Mesenchymal stem cell (in vitro differentiated cells and primary cell): ENCODE measurements at regions not wholly inside any gene's neighbourhood (a gene's known extent, or its start where the extent isn't known, plus 50 kb on each side); places are given as distances from the start of the nearest gene placed in this dataset.

Experiments
- DNase-seq: peaks from one replicate; pipeline ENCODE4 v3.0.0-alpha.2; 2013
- H2AFZ ChIP-seq: one replicate; pipeline ENCODE4 v1.6.1; 2013; ENCODE audit warnings: low read depth, mild to moderate bottlenecking, control low read depth, inconsistent platforms, low read length, moderate library complexity
- H2AK5ac ChIP-seq: 2 replicates; pipeline ENCODE4 v1.6.1; 2013; ENCODE audit warnings: low read length, moderate library complexity, mild to moderate bottlenecking, inconsistent platforms; ENCODE audit not compliant: severe bottlenecking
- H2BK120ac ChIP-seq: one replicate; pipeline ENCODE4 v1.6.1; 2013; ENCODE audit warnings: low read depth, mild to moderate bottlenecking, inconsistent platforms, low read length, moderate library complexity
- H2BK12ac ChIP-seq, 2 experiments: one replicate each; pipeline ENCODE4 v1.6.1; 2013; ENCODE audit warnings: inconsistent platforms in 2 of 2, low read length in 2 of 2, mild to moderate bottlenecking in 2 of 2, moderate library complexity in 2 of 2, control low read depth in 1 of 2
- H2BK15ac ChIP-seq: one replicate; pipeline ENCODE4 v1.6.1; 2013; ENCODE audit warnings: mild to moderate bottlenecking, low read depth, inconsistent platforms; ENCODE audit not compliant: poor library complexity, severe bottlenecking
- H2BK5ac ChIP-seq: 2 replicates; pipeline ENCODE4 v1.6.1; 2013; ENCODE audit warnings: low read depth, mild to moderate bottlenecking, low read length, control low read depth, inconsistent platforms; ENCODE audit not compliant: poor library complexity, severe bottlenecking
- H3K14ac ChIP-seq, 2 experiments: one replicate each; pipeline ENCODE4 v1.6.1; 2013; ENCODE audit warnings: inconsistent platforms in 2 of 2, low read length in 2 of 2, control low read depth in 1 of 2, mild to moderate bottlenecking in 1 of 2, moderate library complexity in 1 of 2
- H3K18ac ChIP-seq, 2 experiments: one replicate each; pipeline ENCODE4 v1.6.1; 2013; ENCODE audit warnings: inconsistent platforms in 2 of 2, low read length in 2 of 2, control low read depth in 1 of 2, low read depth in 1 of 2, mild to moderate bottlenecking in 1 of 2
- H3K23ac ChIP-seq, 2 experiments: one replicate each; pipeline ENCODE4 v1.6.1; 2013; ENCODE audit warnings: inconsistent platforms in 2 of 2, low read length in 2 of 2, mild to moderate bottlenecking in 2 of 2, moderate library complexity in 2 of 2, control low read depth in 1 of 2
- H3K27ac ChIP-seq: 2 replicates; pipeline ENCODE4 v1.5.1; 2013; ENCODE audit warnings: mild to moderate bottlenecking, moderate library complexity, low read length, control low read depth, inconsistent platforms; ENCODE audit not compliant: poor library complexity, severe bottlenecking
- H3K27me3 ChIP-seq, 2 experiments: 2 replicates each; pipeline versions ENCODE4 v1.6.1 to v1.7.0; 2013; ENCODE audit warnings: low read length in 2 of 2, mild to moderate bottlenecking in 2 of 2, moderate library complexity in 2 of 2, control low read depth in 1 of 2, inconsistent platforms in 1 of 2; ENCODE audit not compliant: control insufficient read depth in 1 of 2, insufficient read depth in 1 of 2
- H3K36me3 ChIP-seq, 2 experiments: 2 replicates each; pipeline versions ENCODE4 v1.6.1 to v1.7.0; 2013; ENCODE audit warnings: low read length in 2 of 2, control low read depth in 1 of 2, inconsistent platforms in 1 of 2, low read depth in 1 of 2, mild to moderate bottlenecking in 1 of 2; ENCODE audit not compliant: insufficient read depth in 2 of 2, control insufficient read depth in 1 of 2
- H3K4ac ChIP-seq, 2 experiments: one replicate each; pipeline ENCODE4 v1.6.1; 2013; ENCODE audit warnings: inconsistent platforms in 2 of 2, low read length in 2 of 2, mild to moderate bottlenecking in 2 of 2, moderate library complexity in 2 of 2, control low read depth in 1 of 2, low read depth in 1 of 2
- H3K4me1 ChIP-seq: 2 replicates; pipeline ENCODE4 v1.6.1; 2013; ENCODE audit warnings: low read depth, low read length, control low read depth; ENCODE audit not compliant: control insufficient read depth, insufficient read depth
- H3K4me2 ChIP-seq: 2 replicates; pipeline ENCODE4 v1.6.1; 2013; ENCODE audit warnings: low read length, mild to moderate bottlenecking, inconsistent platforms; ENCODE audit not compliant: poor library complexity, severe bottlenecking
- H3K4me3 ChIP-seq, 2 experiments: 2 replicates each; pipeline versions ENCODE4 v1.5.1 to v1.7.0; 2013; ENCODE audit warnings: low read length in 2 of 2, mild to moderate bottlenecking in 2 of 2, control low read depth in 1 of 2, low read depth in 1 of 2; ENCODE audit not compliant: insufficient read depth in 1 of 2
- H3K79me1 ChIP-seq: replicated peaks from 2 replicates; pipeline ENCODE4 v1.6.1; 2013; ENCODE audit warnings: mild to moderate bottlenecking, control low read depth, low read length, inconsistent platforms; ENCODE audit not compliant: poor library complexity, severe bottlenecking
- H3K9ac ChIP-seq: 2 replicates; pipeline ENCODE4 v1.7.0; 2013; ENCODE audit warnings: mild to moderate bottlenecking, low read length, moderate library complexity
- H3K9me3 ChIP-seq: 2 replicates; pipeline ENCODE4 v1.7.0; 2013; ENCODE audit warnings: mild to moderate bottlenecking, low read length; ENCODE audit not compliant: control insufficient read depth
- H4K8ac ChIP-seq: one replicate; pipeline ENCODE4 v1.6.1; 2013; ENCODE audit warnings: inconsistent platforms, mild to moderate bottlenecking, low read length, moderate library complexity
- H4K91ac ChIP-seq: one replicate; pipeline ENCODE4 v1.6.1; 2013; ENCODE audit warnings: mild to moderate bottlenecking, low read length, inconsistent platforms
- WGBS: methylation state at CpG from one replicate; pipeline ENCODE4 v1.1.7; 2013; ENCODE audit warnings: mixed read lengths; 5-methylcytosine and 5-hydroxymethylcytosine counted together

- DNase-seq = no peak
Observed at GRCh38 chr2:16070648-16070971, 130.3 kb downstream of the MYCN start.

GRCh38 chr2:16069933-16070647 lies 129.7 kb downstream of the MYCN start:
- no peak for DNase-seq
- Histone ChIP-seq H3K79me1 (no peaks in the 10 kb centered on the region), H2BK5ac (no peak overlapping the region), H2AFZ (no peak overlapping the region), H3K27ac (no peak overlapping the region), H3K9ac (no peak overlapping the region), H3K4ac (no peak overlapping the region), H3K9me3 (no peaks in the 10 kb centered on the region), H2BK120ac (no peak overlapping the region), H3K4me3 (no peak overlapping the region), H4K8ac (no peak overlapping the region), H2BK12ac (no peak overlapping the region), H2BK15ac (no peak overlapping the region), H4K91ac (no peak overlapping the region), H3K4me1 (no peaks in the 10 kb centered on the region), H3K23ac (no peak overlapping the region), H3K4me2 (no peak overlapping the region), H3K27me3 (no peaks in the 10 kb centered on the region), H3K36me3 (no peaks in the 10 kb centered on the region), H3K18ac (no peak overlapping the region), H3K14ac (no peak overlapping the region), H2AK5ac (no peak overlapping the region)
- 69% methylated on average over 19 of the region's 19 CpGs for WGBS

More at GRCh38 chr2:16070648-16070971, 130.3 kb downstream of the MYCN start:
- H2BK5ac ChIP-seq = no peak overlapping the region
- 67% methylated on average over 6 of the region's 6 CpGs for WGBS
- no peak overlapping the region for H3K14ac ChIP-seq
- H2BK15ac ChIP-seq = no peak overlapping the region
- no peak overlapping the region for H2AFZ ChIP-seq
- no peaks in the 10 kb centered on the region for H3K27me3 ChIP-seq
- no peak overlapping the region for H3K9ac ChIP-seq
- no peak overlapping the region for H4K8ac ChIP-seq
- H3K4me2 ChIP-seq = no peak overlapping the region
- no peak overlapping the region for H2BK12ac ChIP-seq
- H2BK120ac ChIP-seq = no peak overlapping the region
- no peak overlapping the region for H3K23ac ChIP-seq
- H2AK5ac ChIP-seq = no peak overlapping the region
- no peaks in the 10 kb centered on the region for H3K36me3 ChIP-seq
- no peaks in the 10 kb centered on the region for H3K79me1 ChIP-seq
- H3K18ac ChIP-seq = no peak overlapping the region
- no peak overlapping the region for H3K4me3 ChIP-seq
- no peak overlapping the region for H3K4ac ChIP-seq
- no peaks in the 10 kb centered on the region for H3K4me1 ChIP-seq
- H3K9me3 ChIP-seq = no peaks in the 10 kb centered on the region
- no peak overlapping the region for H3K27ac ChIP-seq
- H4K91ac ChIP-seq = no peak overlapping the region

- no peak overlapping the region for H2BK12ac ChIP-seq
- H2BK15ac ChIP-seq = no peak overlapping the region
- H3K27me3 ChIP-seq = no peaks in the 10 kb centered on the region
- H3K4me2 ChIP-seq = no peak overlapping the region
- no peak overlapping the region for H2AFZ ChIP-seq
- no peak overlapping the region for H2AK5ac ChIP-seq
- H3K27ac ChIP-seq = no peak overlapping the region
- H3K23ac ChIP-seq = no peak overlapping the region
- no peak overlapping the region for H3K14ac ChIP-seq
- H3K18ac ChIP-seq = no peak overlapping the region
- H4K8ac ChIP-seq = no peak overlapping the region
- H3K36me3 ChIP-seq = no peaks in the 10 kb centered on the region
- 75% methylated on average over 8 of the region's 8 CpGs for WGBS
- H2BK120ac ChIP-seq = no peak overlapping the region
- H3K4me3 ChIP-seq = no peak overlapping the region
- no peaks in the 10 kb centered on the region for H3K9me3 ChIP-seq
- no peak overlapping the region for H4K91ac ChIP-seq
- no peak overlapping the region for H2BK5ac ChIP-seq
- no peaks in the 10 kb centered on the region for H3K79me1 ChIP-seq
- H3K9ac ChIP-seq = no peak overlapping the region
- no peak for DNase-seq
- H3K4me1 ChIP-seq = no peaks in the 10 kb centered on the region
- no peak overlapping the region for H3K4ac ChIP-seq
Observed at GRCh38 chr2:16069663-16069932, 129.2 kb downstream of the MYCN start.

- H2BK120ac ChIP-seq = no peak overlapping the region
- no peak overlapping the region for H4K91ac ChIP-seq
- H2AFZ ChIP-seq = no peak overlapping the region
- no peak overlapping the region for H3K14ac ChIP-seq
- no peak overlapping the region for H3K9ac ChIP-seq
- no peak overlapping the region for H2BK15ac ChIP-seq
- H3K18ac ChIP-seq = no peak overlapping the region
- no peaks in the 10 kb centered on the region for H3K36me3 ChIP-seq
- no peak overlapping the region for H4K8ac ChIP-seq
- no peak overlapping the region for H3K23ac ChIP-seq
- H3K4me3 ChIP-seq = no peak overlapping the region
- DNase-seq = no peak
- H2AK5ac ChIP-seq = no peak overlapping the region
- no peaks in the 10 kb centered on the region for H3K79me1 ChIP-seq
- H3K4me1 ChIP-seq = no peaks in the 10 kb centered on the region
- H3K9me3 ChIP-seq = peaks cover 6% of the 10 kb centered on the region
- no peak overlapping the region for H3K4ac ChIP-seq
- H3K27ac ChIP-seq = no peak overlapping the region
- no peak overlapping the region for H2BK12ac ChIP-seq
- no peak overlapping the region for H3K4me2 ChIP-seq
- 71% methylated on average over 3 of the region's 3 CpGs for WGBS
- no peaks in the 10 kb centered on the region for H3K27me3 ChIP-seq
- no peak overlapping the region for H2BK5ac ChIP-seq
Observed at GRCh38 chr2:16068552-16068940, 128.2 kb downstream of the MYCN start.
